AG09319 (cell line): ENCODE measurements at regions not wholly inside any gene's neighbourhood (a gene's known extent, or its start where the extent isn't known, plus 50 kb on each side); places are given as distances from the start of the nearest gene placed in this dataset.
"Not testable (repeated sequence)": the region's sequence is repeated elsewhere in the genome, so short reads cannot be mapped to it uniquely, and the experiment has no call there.

Experiments
- DNase-seq: peaks from one replicate; pipeline ENCODE4 v3.0.0-alpha.2; 2010; ENCODE audit warnings: low read depth; ENCODE audit errors: extremely low read depth
- TF ChIP-seq, protein P1 (sequence below): IDR thresholded peaks from 2 replicates; pipeline ENCODE4 v1.5.1; 2011; ENCODE audit warnings: low read depth, mild to moderate bottlenecking, inconsistent platforms, low read length, moderate library complexity

DNA sequence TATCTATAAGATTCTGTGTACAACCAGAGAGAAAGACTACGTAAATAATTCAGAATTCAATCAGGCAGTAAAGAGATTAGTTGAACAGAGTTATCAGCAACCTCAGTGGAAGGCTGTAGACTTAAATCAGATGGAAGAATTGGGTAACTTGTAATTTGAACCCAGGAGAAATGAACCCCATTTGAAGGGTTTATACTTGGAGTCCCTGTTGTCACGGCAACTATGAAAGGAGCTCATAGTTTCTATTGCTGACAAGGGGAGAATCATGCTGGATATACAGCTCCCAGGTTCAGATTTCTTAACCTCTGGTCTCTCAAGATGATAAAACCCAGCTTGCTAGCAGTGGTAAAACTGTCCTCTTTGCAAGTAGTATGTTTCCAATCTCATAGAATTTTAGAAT lies 54.4 kb upstream of the BMP4 start:
- no peak for DNase-seq
- TF ChIP-seq, protein P1, sequence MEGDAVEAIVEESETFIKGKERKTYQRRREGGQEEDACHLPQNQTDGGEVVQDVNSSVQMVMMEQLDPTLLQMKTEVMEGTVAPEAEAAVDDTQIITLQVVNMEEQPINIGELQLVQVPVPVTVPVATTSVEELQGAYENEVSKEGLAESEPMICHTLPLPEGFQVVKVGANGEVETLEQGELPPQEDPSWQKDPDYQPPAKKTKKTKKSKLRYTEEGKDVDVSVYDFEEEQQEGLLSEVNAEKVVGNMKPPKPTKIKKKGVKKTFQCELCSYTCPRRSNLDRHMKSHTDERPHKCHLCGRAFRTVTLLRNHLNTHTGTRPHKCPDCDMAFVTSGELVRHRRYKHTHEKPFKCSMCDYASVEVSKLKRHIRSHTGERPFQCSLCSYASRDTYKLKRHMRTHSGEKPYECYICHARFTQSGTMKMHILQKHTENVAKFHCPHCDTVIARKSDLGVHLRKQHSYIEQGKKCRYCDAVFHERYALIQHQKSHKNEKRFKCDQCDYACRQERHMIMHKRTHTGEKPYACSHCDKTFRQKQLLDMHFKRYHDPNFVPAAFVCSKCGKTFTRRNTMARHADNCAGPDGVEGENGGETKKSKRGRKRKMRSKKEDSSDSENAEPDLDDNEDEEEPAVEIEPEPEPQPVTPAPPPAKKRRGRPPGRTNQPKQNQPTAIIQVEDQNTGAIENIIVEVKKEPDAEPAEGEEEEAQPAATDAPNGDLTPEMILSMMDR, result no peak

DNA sequence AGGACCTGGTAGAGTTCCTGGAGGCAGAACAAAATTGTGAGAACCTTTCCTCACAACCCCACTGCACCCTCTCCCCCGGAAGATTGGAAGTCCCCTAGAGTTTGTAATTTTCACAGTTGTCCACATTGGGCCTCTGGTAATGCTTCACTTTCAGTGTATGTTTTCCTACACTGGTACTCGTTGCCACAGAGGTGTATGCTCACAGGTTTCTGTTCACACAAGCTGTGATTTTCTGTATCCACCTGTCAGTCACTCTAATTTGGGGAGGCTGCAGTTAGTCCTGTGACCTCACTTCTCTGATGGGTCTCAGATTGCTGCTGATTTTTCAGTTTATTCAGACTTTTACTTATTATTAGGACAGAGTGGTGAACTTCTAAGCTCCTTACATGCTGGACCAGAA lies 66.4 kb upstream of the BMP4 start:
- DNase-seq, result no peak
- TF ChIP-seq, protein P1, result no peak

DNA sequence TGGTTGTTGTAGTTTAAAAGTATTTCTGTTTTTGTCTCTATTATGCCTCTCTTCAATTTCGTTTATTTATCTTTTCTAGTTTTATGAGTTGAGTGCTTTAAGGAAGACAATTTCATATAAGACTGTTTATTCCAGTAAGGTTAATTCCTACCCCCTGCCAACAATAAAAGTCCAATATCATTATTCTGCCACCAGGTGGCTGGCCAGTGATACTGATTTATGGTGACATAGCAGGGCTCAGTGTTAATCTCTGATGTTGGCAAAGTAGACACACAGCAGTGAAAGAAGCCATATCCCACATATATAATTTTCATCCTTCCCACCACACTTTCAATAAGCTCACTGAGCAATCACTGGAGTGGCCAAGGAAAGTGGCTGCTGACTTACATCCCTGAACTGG lies 69.0 kb upstream of the BMP4 start:
- TF ChIP-seq, protein P1, result peak; percentile 35
- no peak for DNase-seq

DNA sequence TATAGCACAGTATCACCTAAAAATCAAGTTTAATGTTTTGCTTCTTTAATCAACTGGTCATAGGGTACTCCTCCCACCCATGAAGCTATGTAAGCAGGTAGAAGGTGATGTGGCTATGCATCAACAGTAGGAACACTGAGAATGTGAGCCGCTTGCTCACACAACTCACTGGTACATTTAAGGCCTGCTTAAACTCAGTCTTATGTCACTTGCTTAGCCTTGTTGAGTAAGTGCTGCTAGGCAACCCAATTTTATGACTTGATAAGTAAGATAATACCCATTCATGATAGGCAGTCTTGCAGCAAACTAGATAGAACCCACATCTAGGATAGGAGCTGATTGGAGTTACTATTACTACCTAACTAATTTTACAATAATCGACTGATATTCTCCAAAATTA lies 70.0 kb upstream of the BMP4 start:
- DNase-seq, result no peak
- TF ChIP-seq, protein P1, result no peak

DNA sequence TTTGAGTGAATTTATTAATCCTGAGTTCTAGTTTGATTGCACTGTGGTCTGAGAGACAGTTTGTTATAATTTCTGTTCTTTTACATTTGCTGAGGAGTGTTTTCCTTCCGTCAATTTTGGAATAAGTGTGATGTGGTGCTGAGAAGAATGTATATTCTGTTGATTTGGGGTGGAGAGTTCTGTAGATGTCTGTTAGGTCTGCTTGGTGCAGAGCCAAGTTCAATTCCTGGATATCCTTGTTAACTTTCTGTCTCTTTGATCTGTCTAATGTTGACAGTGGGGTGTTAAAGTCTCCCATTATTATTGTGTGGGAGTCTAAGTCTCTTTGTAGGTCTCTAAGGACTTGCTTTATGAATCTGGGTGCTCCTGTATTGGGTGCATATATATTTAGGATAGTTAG lies 74.4 kb upstream of the BMP4 start:
- DNase-seq, result not testable (repeated sequence)

DNA sequence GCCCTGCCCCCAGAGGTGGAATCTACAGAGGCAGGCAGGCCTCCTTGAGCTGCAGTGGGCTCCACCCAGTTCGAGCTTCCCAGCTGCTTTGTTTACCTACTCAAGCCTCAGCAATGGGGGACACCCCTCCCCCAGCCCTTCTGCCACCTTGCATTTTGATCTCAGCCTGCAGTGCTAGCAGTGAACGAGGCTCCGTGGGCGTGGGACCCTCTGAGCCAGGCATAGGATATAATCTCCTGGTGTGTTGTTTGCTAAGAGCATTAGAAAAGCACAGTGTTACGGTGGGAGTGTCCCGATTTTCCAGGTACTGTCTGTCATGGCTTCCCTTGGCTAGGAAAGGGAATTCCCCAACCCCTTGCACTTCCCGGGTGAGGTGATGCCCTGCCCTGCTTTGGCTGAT lies 76.7 kb upstream of the BMP4 start:
- not testable (repeated sequence) for DNase-seq

DNA sequence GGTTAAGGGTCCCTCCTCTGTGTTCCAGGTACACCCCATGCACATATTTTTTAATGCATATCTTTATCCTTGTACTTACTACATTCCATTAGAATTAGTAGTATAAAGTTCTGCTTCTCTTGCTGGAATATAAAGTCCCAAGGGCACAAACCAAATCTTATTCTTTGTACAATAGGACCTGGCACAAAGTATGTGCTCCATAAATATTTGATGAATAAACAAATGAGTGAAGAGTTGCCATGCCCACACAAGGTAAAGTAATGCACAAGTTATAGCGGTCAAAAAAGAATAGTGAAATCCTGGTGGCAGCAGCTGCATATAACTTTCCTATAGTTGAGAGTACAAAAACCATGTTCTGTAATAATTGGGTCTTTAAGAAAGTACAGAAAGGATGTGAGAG lies 82.1 kb upstream of the BMP4 start:
- DNase-seq, result no peak
- TF ChIP-seq, protein P1, result no peak

DNA sequence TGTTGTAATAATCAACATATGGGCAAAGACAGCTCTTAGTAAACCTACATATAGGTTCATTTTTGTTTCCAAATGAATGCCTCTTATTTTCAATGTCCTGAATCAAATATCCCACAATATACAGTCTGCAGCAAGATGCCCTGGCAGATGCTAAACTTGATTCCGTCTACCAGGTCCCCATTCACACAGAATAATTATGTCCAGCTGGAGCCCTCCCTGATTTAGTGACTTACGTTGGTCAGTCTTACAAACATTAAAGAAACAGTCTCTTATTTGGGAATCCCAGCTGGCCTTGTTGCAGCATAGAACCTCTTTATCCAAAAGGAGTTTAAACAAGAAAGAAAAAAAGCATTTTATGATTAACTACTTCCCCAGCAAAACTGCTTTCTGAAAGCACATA lies 82.7 kb upstream of the BMP4 start:
- DNase-seq, result no peak
- TF ChIP-seq, protein P1, result no peak

DNA sequence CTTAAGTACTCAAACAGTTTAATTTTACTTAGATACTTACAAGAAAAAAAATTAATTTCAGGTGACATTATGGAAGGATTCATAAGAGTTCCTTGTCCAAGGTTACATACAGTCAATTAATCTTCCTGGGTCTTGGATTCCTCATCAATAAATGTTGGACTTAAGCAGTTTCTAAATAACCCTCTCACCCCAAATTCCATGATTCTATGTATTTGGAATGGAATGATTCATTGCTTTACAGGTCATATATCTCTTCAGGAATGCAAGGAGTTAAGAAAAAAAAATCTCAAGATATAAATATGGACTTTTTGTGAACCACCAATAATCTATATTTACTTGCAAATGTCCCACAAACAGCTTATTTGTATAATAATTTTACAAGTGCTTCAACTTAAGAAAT lies 84.2 kb upstream of the BMP4 start:
- TF ChIP-seq, protein P1, result no peak
- no peak for DNase-seq
